ENCODE measurements at regions not wholly inside any gene's neighbourhood (a gene's known extent, or its start where the extent isn't known, plus 50 kb on each side); places are given as distances from the start of the nearest gene placed in this dataset.

GRCh38 chr3:69535613-69536012 lies 149.7 kb upstream of the FRMD4B start:
- DNase-seq (ENCODE audit: low read depth in 2 of 2): no peak

GRCh38 chr3:69532547-69533224 lies 146.8 kb upstream of the FRMD4B start:
- DNase-seq (ENCODE audit: low read depth in 2 of 2): no peak

GRCh38 chr3:69531576-69532546 lies 146.0 kb upstream of the FRMD4B start:
- no peak for DNase-seq (ENCODE audit: low read depth in 2 of 2)

DNA sequence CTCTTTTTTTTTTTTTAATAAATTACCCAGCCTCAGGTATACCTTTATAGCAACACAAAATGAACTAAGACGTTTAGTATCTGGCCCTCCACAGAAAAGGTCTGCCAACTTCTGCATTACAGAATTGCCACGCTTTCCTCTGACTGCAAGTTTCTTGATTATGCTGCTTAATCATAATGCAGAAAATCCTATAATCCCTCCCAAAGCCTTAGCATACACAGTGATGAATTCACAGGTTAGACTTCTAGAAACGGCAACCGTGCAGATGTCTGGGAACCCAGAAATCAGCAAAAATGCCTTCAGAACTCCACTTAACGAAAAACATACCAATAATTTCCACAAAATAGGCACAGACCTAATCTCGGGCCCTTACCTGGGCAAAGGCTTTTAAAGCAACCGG lies 144.7 kb upstream of the FRMD4B start:
- no peak for DNase-seq (ENCODE audit: low read depth in 2 of 2)

DNA sequence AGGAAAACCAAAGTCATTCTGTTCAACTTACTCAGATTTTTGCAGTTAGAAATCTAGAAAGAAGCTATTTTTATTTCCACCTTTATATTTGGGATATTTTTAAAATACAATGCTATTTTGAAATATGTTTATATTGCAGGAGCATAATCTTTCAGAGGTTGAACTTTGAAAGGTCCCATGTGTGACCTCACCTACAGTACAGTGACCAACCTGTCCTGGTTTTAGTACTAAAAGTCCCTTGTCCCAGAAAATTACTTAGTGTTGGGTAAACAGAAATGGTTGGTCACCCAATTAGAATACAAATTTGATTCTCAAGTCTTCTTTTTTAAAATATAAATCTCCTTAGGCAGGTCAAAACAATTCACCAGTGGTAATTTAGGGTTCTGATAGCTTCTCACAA lies 141.6 kb upstream of the FRMD4B start:
- no peak for DNase-seq (ENCODE audit: low read depth in 2 of 2)

DNA sequence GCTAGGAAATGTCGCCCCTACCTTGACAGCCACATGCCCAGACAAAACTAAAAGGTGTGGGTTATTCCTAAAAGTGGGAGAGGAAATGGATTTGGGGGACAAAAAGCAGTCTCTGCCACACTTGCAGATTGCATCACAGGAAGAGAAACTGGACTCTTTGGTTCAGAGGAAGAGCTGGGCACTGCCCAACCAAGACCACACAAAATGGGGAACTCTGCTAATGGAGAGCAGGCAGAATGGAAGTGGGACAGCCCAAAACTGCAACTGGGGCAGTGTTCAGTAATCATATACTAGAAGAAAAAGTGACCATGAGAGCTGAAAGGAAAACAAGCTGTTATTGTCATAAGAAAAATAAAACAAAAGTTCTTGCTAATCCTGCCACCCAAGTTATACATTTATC lies 138.9 kb upstream of the FRMD4B start:
- no peak for DNase-seq (ENCODE audit: low read depth in 2 of 2)

- no peak for DNase-seq (ENCODE audit: low read depth in 2 of 2)
Observed at GRCh38 chr3:69521286-69521685, 135.4 kb upstream of the FRMD4B start.

DNA sequence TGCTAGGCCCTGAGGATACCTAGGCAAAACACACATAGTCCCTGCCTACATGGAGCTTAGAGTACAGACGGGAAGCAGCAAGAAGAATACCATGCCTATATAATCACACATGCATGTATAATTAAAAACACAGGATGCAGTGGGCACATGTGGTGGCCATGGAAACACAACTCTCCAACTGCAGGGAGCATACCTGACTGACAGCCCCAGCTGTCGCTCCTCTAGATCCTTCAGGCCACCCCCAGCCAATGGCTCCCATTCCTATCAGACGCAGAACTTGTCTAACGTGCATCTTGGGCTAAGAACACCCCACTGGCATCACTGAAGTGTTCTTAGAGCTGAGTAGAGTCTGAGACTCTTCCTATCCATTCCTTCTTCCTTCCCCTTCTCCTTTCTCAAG lies 125.5 kb upstream of the FRMD4B start:
- no peak for DNase-seq (ENCODE audit: low read depth in 2 of 2)

- no peak for DNase-seq (ENCODE audit: low read depth in 2 of 2)
Observed at GRCh38 chr3:69510481-69511030, 124.7 kb upstream of the FRMD4B start.

DNA sequence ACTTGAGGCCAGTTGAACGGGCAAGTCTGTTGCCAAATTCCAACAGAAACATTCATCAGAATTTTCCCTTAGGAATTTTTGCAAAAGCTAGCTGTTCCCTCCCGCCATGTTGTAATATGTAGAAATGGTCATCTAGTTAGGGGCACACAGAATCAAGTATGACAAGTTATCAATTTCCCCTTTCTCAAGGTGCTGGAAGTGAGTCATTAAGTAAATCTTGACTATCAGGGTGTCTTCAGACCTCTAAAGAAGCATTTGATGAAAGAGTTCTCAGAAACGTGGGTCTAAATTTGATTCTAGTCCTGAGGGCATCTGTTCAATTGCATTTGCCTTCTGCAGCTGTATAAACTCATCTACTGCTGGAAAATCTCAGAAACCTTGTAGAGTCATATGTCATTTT lies 123.4 kb upstream of the FRMD4B start:
- DNase-seq (ENCODE audit: low read depth in 2 of 2): no peak

DNA sequence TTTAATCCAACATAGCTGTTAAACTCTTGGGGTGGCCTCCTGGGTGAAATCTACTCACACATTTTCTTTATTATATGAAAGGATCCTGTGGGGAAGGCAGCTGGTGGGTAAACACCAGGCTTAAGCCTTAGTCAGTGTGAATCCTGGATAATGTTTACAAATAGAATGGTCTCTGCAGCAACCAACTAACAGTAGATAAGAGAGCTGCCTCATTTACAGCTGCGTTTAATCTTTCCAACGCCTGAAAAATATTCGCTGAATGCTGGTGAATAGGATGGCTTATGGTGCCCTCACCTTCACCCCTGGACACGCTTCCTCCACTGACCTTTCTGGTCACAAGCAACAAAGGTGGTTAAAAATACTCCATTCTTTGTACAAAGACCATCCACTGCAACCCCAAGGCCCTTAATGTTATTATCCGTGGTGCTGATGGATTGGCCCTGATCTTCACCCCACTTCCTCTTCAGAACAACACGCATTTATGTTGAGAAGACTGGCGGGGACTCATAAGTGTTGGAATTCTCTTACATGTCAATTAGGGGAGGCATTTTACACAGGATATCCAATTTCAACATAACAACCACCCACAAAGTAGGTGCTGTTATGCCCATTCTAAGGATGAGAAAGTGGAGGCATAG lies 120.0 kb upstream of the FRMD4B start:
- no peak for DNase-seq (ENCODE audit: low read depth in 2 of 2)

DNA sequence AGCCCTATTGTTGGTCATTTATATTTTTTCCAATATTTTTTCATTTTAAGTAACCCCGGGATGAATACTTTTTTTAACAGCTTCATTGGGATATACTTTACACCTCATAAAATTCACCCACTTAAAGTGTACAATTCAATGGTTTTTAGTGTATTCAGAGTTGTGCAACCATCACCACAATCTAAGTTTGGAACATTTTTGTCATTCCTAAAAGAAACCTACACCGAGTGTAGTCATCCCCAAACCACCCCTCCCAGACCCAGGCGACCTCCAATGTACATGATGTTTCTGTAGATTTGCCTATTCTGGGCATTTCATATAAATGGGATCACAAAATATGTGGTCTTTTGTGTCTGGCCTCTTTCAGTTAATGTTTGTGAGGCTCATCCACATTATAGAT lies 118.3 kb upstream of the FRMD4B start:
- DNase-seq (ENCODE audit: low read depth in 2 of 2): no peak

DNA sequence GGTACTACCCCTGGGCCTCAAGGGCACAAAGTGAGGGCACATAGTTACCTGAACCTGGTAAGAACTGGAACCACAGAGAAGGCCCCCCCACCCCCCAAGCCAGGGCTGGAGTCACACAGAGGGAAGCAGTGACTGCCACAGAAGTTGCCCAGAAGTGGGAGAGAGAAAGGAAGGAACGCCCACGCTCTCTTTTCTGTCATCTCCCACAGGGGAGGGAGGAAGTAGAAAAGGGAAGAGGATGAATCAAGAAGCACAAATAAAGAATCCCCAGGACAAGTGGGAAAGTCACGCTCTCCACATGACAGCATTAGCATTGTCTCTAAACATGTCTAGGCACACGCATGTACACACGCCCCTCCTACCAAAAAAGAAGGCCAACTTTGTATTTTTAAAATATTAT lies 114.7 kb upstream of the FRMD4B start:
- DNase-seq (ENCODE audit: low read depth in 2 of 2): no peak

DNA sequence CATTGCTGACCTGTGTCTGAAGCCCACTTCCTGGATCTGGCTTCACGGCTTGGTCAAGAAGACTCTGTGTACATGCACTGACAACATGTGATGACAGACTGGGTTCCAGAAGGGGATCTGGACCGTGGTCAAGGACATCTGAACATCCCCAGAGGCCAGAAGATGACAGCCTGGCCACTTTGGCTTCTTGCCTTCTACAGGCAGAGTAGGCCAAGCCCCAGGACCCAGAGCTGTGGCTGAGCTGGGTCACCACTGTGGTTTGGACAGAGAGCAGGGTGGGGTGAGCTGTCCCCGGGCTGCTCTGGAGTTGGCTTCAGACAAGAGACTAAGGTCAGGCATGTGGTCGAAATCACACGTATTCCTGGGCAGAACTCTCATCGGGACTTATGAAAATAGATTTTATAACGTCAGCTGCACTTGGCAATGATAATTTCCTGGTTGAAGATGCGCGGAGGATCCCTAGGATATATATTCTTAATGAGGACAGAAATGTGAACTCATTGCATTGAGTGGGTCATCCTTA lies 114.1 kb upstream of the FRMD4B start:
- DNase-seq (ENCODE audit: low read depth in 2 of 2): no peak

DNA sequence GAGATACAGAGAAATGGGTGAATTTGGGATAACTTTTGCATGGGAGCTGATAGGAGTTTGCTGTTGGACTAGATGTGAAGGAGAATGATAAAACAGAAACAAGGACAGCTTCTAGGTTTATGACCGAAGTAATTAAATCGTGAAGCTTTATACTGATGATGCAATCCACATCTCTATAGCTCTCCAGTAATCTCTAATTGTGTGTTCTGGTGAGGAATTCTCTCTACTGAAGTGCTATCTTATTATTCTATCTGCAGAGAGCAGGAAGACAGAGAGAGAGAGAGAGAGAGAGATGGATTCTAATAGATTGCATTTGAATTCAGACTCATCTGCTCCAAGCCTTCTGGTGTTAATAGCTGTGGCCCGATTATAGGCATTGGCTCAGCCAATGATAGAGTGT lies 113.5 kb upstream of the FRMD4B start:
- DNase-seq (ENCODE audit: low read depth in 2 of 2): no peak

- no peak for DNase-seq (ENCODE audit: low read depth in 2 of 2)
Observed at GRCh38 chr3:69496856-69497255, 111.0 kb upstream of the FRMD4B start.

DNA sequence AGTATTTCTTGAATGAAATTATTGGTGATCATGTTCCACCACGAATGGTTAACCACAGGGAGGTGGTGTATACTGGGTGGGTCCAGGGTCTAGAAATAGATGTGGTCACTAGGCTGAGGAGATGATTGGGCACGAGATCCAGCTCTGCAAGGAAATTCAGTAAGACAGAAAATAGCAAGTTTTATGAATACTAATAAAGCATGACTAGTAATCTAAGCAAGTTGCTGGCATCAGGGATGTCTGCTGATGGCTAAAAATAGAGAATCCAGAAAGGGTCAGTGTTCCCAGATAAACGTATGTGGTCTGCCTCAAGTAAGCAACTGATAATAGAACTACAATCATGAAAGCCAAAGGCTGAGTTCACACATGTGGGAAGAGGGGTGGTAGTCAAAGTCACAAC lies 108.3 kb upstream of the FRMD4B start:
- DNase-seq (ENCODE audit: low read depth in 2 of 2): no peak

GRCh38 chr3:69493157-69493556 lies 107.3 kb upstream of the FRMD4B start:
- DNase-seq (ENCODE audit: low read depth in 2 of 2): no peak

GRCh38 chr3:69491975-69492374 lies 106.1 kb upstream of the FRMD4B start:
- no peak for DNase-seq (ENCODE audit: low read depth in 2 of 2)

DNA sequence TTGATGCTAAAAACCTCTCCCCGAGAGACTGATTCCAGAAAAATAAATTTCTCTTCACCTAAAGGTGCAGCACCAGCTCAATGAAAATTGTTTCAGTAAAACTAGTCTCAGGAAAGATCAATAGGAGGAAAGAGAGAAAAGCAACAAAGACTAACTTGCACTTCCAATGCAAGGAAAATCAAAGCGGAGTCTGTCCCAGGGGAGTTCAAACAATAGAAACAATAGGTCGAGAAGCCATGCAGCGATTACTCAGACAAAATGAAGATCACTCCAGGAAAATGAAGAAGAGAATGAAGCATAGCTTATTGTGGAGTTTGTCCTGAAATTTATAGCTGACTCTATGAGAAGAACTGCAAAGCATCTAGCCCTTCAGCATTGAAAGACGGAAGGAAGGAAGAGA lies 105.1 kb upstream of the FRMD4B start:
- no peak for DNase-seq (ENCODE audit: low read depth in 2 of 2)

GRCh38 chr3:69490235-69490634 lies 104.3 kb upstream of the FRMD4B start:
- DNase-seq (ENCODE audit: low read depth in 2 of 2): no peak

- DNase-seq (ENCODE audit: low read depth in 2 of 2): no peak
Observed at GRCh38 chr3:69488026-69488425, 102.1 kb upstream of the FRMD4B start.

Data from stimulated activated CD4-positive, alpha-beta T cell treated with anti-CD3 and anti-CD28 coated beads, Interleukin-1b, Interleukin-23, amount 100 ng/mL, for 4 hours (primary cell).